Loucy (cell line): ENCODE measurements at regions not wholly inside any gene's neighbourhood (a gene's known extent, or its start where the extent isn't known, plus 50 kb on each side); places are given as distances from the start of the nearest gene placed in this dataset.

Experiments used
- CTCF ChIP-seq: fragments of 200-600 bp; sonication (generic); conservative IDR thresholded peaks from 2 replicates; pipeline ENCODE4 v1.5.1; 2014; ENCODE audit warnings: mild to moderate bottlenecking, antibody characterized with exemption, low read length
- EZH2phosphoT487 ChIP-seq: fragments of 200-600 bp; IDR thresholded peaks from 2 replicates; pipeline ENCODE4 v1.6.1; 2018; ENCODE audit warnings: antibody characterized with exemption, mild to moderate bottlenecking, moderate library complexity, borderline replicate concordance

GRCh38 chr2:2876331-2877221 is 501.0 kb downstream of the EIPR1 start:
- TF ChIP-seq CTCF = no peak
- no peak for TF ChIP-seq EZH2phosphoT487
